H1 (cell line): ENCODE measurements at regions not wholly inside any gene's neighbourhood (a gene's known extent, or its start where the extent isn't known, plus 50 kb on each side); places are given as distances from the start of the nearest gene placed in this dataset.

Experiments
- CTCF ChIA-PET: fragments of 300-600 bp; sonication (Branson Sonifier 250); formaldehyde crosslinking; loops from one replicate; lab custom pipeline; 2021; ENCODE audit not compliant: partially characterized antibody; lab: Charles Lee
- POLR2A ChIA-PET: fragments of 300-600 bp; sonication (Branson Sonifier 250); formaldehyde crosslinking; loops from one replicate; lab custom pipeline; 2021; ENCODE audit warnings: inconsistent platforms; ENCODE audit not compliant: partially characterized antibody; lab: Charles Lee
- DNase-seq, 2 experiments: peaks; one replicate each; pipeline versions ENCODE4 v3.0.0 to v3.0.0-alpha.2; 2010 to 2022; ENCODE audit warnings: low spot score in 2 of 2, low read depth in 1 of 2, mixed read lengths in 1 of 2
- FAIRE-seq: peaks from 2 replicates; lab custom pipeline; 2011; peaks lifted over from hg19 to GRCh38; lab: Jason Lieb, UNC
- H2AFZ ChIP-seq: 2 replicates; pipeline ENCODE4 v1.8.1; 2012; ENCODE audit warnings: low read length, inconsistent platforms
- H2AK5ac ChIP-seq: 2 replicates; pipeline ENCODE4 v1.6.1; 2013; ENCODE audit warnings: low read depth, low read length
- H2BK120ac ChIP-seq: replicated peaks from 2 replicates; pipeline ENCODE3; 2013; ENCODE audit warnings: low read depth, low read length, inconsistent platforms
- H2BK12ac ChIP-seq: 2 replicates; pipeline ENCODE4 v1.6.1; 2013; ENCODE audit warnings: low read depth, low read length
- H2BK15ac ChIP-seq: 2 replicates; pipeline ENCODE4 v1.6.1; 2013; ENCODE audit warnings: low read length
- H2BK20ac ChIP-seq: 2 replicates; pipeline ENCODE4 v1.6.1; 2013; ENCODE audit warnings: low read length
- H2BK5ac ChIP-seq: 2 replicates; pipeline ENCODE4 v1.6.1; 2013; ENCODE audit warnings: low read depth, low read length
- H3K14ac ChIP-seq: 2 replicates; pipeline ENCODE4 v1.6.1; 2013; ENCODE audit warnings: inconsistent platforms; ENCODE audit not compliant: insufficient read length
- H3K18ac ChIP-seq: 2 replicates; pipeline ENCODE4 v1.6.1; 2013; ENCODE audit warnings: low read length; ENCODE audit errors: extremely low read depth
- H3K23ac ChIP-seq: 2 replicates; pipeline ENCODE4 v1.6.1; 2013; ENCODE audit warnings: inconsistent platforms; ENCODE audit not compliant: insufficient read length
- H3K23me2 ChIP-seq: 2 replicates; pipeline ENCODE4 v1.6.1; 2013; ENCODE audit warnings: low read depth, low read length
- H3K27ac ChIP-seq: 2 replicates; pipeline ENCODE4 v1.6.1; 2011; ENCODE audit warnings: low read depth, low read length, inconsistent platforms
- H3K27me3 ChIP-seq, 4 experiments: replicated peaks in 1 of 4; 1 replicate in 1 of 4; 2 replicates in 3 of 4; pipeline versions ENCODE4 v1.6.1 to v1.8.1; 2011 to 2013; ENCODE audit warnings: low read length in 3 of 4, mild to moderate bottlenecking in 3 of 4, inconsistent platforms in 2 of 4, mixed read lengths in 2 of 4, moderate library complexity in 1 of 4; ENCODE audit not compliant: control insufficient read depth in 3 of 4, insufficient read depth in 3 of 4; ENCODE audit errors: extremely low read depth in 1 of 4
- H3K36me3 ChIP-seq, 4 experiments: 2 replicates each; pipeline versions ENCODE4 v1.6.1 to v1.8.1; 2011 to 2013; ENCODE audit warnings: mild to moderate bottlenecking in 4 of 4, low read length in 3 of 4, moderate library complexity in 2 of 4, control low read depth in 1 of 4, inconsistent platforms in 1 of 4; ENCODE audit not compliant: insufficient read depth in 4 of 4, control insufficient read depth in 2 of 4
- H3K4ac ChIP-seq: replicated peaks from 2 replicates; pipeline ENCODE3; 2013; ENCODE audit warnings: low read length, low read depth, mixed read lengths, inconsistent platforms; ENCODE audit not compliant: insufficient read length
- H3K4me1 ChIP-seq, 4 experiments: replicated peaks in 1 of 4; 1 replicate in 1 of 4; 2 replicates in 3 of 4; pipeline versions ENCODE4 v1.6.1 to v1.8.1; 2011 to 2013; ENCODE audit warnings: low read length in 3 of 4, inconsistent platforms in 2 of 4, mixed read lengths in 1 of 4; ENCODE audit not compliant: insufficient read depth in 4 of 4, control insufficient read depth in 3 of 4
- H3K4me2 ChIP-seq, 2 experiments: 2 replicates each; pipeline versions ENCODE4 v1.6.1 to v1.8.1; 2011 to 2013; ENCODE audit warnings: low read depth in 2 of 2, low read length in 2 of 2, control low read depth in 1 of 2, inconsistent platforms in 1 of 2, mild to moderate bottlenecking in 1 of 2; ENCODE audit not compliant: insufficient read depth in 1 of 2
- H3K4me3 ChIP-seq, 4 experiments: fragments of 200-600, 300-600 bp in 1 of 4; sonication (generic), shearing (Covaris generic), sonication (Bioruptor Twin) in 1 of 4; 2 replicates each; pipeline versions ENCODE4 v1.5.1 to v1.8.1; 2011 to 2016; ENCODE audit warnings: low read length in 4 of 4, low read depth in 3 of 4, control low read depth in 2 of 4, inconsistent platforms in 2 of 4, mild to moderate bottlenecking in 2 of 4, mixed read lengths in 1 of 4, moderate library complexity in 1 of 4; ENCODE audit not compliant: insufficient read depth in 2 of 4; ENCODE audit errors: extremely low read depth in 1 of 4
- H3K56ac ChIP-seq: replicated peaks from 2 replicates; pipeline ENCODE3; 2013; ENCODE audit warnings: low read depth, mild to moderate bottlenecking, mixed read lengths, low read length, inconsistent platforms; ENCODE audit not compliant: insufficient read length
- H3K79me1 ChIP-seq: 2 replicates; pipeline ENCODE4 v1.6.1; 2013; ENCODE audit warnings: low read depth, low read length, control low read depth
- H3K79me2 ChIP-seq, 2 experiments: 2 replicates each; pipeline versions ENCODE4 v1.6.1 to v1.8.1; 2012 to 2013; ENCODE audit warnings: low read length in 2 of 2, mild to moderate bottlenecking in 2 of 2, inconsistent platforms in 1 of 2; ENCODE audit not compliant: insufficient read depth in 2 of 2, control insufficient read depth in 1 of 2
- H3K9ac ChIP-seq, 4 experiments: replicated peaks in 1 of 4; 1 replicate in 1 of 4; 2 replicates in 3 of 4; pipeline versions ENCODE4 v1.6.1 to v1.8.1; 2011 to 2013; ENCODE audit warnings: low read depth in 3 of 4, low read length in 3 of 4, control low read depth in 2 of 4, mild to moderate bottlenecking in 2 of 4, moderate library complexity in 2 of 4, inconsistent platforms in 1 of 4; ENCODE audit errors: extremely low read depth in 1 of 4
- H3K9me3 ChIP-seq, 2 experiments: 2 replicates each; pipeline versions ENCODE4 v1.6.1 to v1.8.1; 2012 to 2013; ENCODE audit warnings: mild to moderate bottlenecking in 2 of 2, moderate library complexity in 2 of 2, control low read depth in 1 of 2, inconsistent platforms in 1 of 2, low read depth in 1 of 2, low read length in 1 of 2, mixed read lengths in 1 of 2; ENCODE audit not compliant: insufficient read depth in 2 of 2
- H4K20me1 ChIP-seq, 2 experiments: replicated peaks in 1 of 2; 2 replicates each; pipeline versions ENCODE3 to v1.8.1; 2011 to 2013; ENCODE audit warnings: inconsistent platforms in 2 of 2, low read length in 2 of 2, mild to moderate bottlenecking in 1 of 2; ENCODE audit not compliant: insufficient read depth in 2 of 2, control insufficient read depth in 1 of 2
- H4K5ac ChIP-seq: 2 replicates; pipeline ENCODE4 v1.6.1; 2013; ENCODE audit warnings: low read length, low read depth, mixed read lengths, inconsistent platforms; ENCODE audit not compliant: insufficient read length
- H4K8ac ChIP-seq: 2 replicates; pipeline ENCODE4 v1.8.0; 2013; ENCODE audit warnings: mild to moderate bottlenecking, moderate library complexity, low read length, inconsistent platforms; ENCODE audit not compliant: insufficient read depth; ENCODE audit errors: extremely low read depth
- H4K91ac ChIP-seq: replicated peaks from 2 replicates; pipeline ENCODE3; 2013; ENCODE audit warnings: low read length, mixed read lengths, inconsistent platforms; ENCODE audit not compliant: insufficient read length
- ATF2 ChIP-seq: IDR thresholded peaks from 2 replicates; pipeline ENCODE4 v1.6.1; 2012; ENCODE audit warnings: low read length, inconsistent platforms
- CBX8 ChIP-seq: fragments of 300-800, 300-1000 bp; sonication (generic); IDR thresholded peaks from 2 replicates; pipeline ENCODE4 v1.7.1; 2016; ENCODE audit warnings: low read depth, low read length, borderline replicate concordance
- CREB1 ChIP-seq: IDR thresholded peaks from 2 replicates; pipeline ENCODE4 v1.6.1; 2012; ENCODE audit warnings: inconsistent platforms
- EGR1 ChIP-seq: IDR thresholded peaks from 2 replicates; pipeline ENCODE4 v1.6.1; 2011; ENCODE audit warnings: low read depth, low read length, borderline replicate concordance
- GTF2F1 ChIP-seq: IDR thresholded peaks from 2 replicates; pipeline ENCODE4 v1.6.1; 2012; ENCODE audit warnings: low read depth, low read length, improper control_type of control experiment, borderline replicate concordance
- KDM4A ChIP-seq: IDR thresholded peaks from one replicate; pipeline ENCODE4 v1.7.1; 2012; ENCODE audit warnings: low read depth, mild to moderate bottlenecking, moderate library complexity, low read length, inconsistent platforms; ENCODE audit not compliant: severe bottlenecking
- MAFK ChIP-seq: IDR thresholded peaks from 2 replicates; pipeline ENCODE4 v1.6.1; 2012; ENCODE audit warnings: low read depth, mild to moderate bottlenecking, improper control_type of control experiment, low read length
- NANOG ChIP-seq: IDR thresholded peaks from 2 replicates; pipeline ENCODE4 v1.6.1; 2011; ENCODE audit warnings: low read length, low read depth, mild to moderate bottlenecking, inconsistent platforms; ENCODE audit not compliant: insufficient read depth, poor library complexity, severe bottlenecking
- POLR2A ChIP-seq, 2 experiments: IDR thresholded peaks; 1 replicate in 1 of 2; 2 replicates in 1 of 2; pipeline ENCODE4 v1.6.1; 2011; ENCODE audit warnings: low read depth in 2 of 2, low read length in 2 of 2, mild to moderate bottlenecking in 2 of 2; ENCODE audit errors: control extremely low read depth in 1 of 2
- RBBP5 ChIP-seq: IDR thresholded peaks from 2 replicates; pipeline ENCODE4 v1.7.1; 2012; ENCODE audit warnings: low read depth, mild to moderate bottlenecking, inconsistent platforms, low read length, moderate library complexity, borderline replicate concordance
- RXRA ChIP-seq: IDR thresholded peaks from 2 replicates; pipeline ENCODE4 v1.6.1; 2011; ENCODE audit warnings: low read depth, mild to moderate bottlenecking, low read length, moderate library complexity; ENCODE audit not compliant: insufficient read depth
- SAP30 ChIP-seq: fragments of 300-600 bp; sonication (generic); IDR thresholded peaks from 2 replicates; pipeline ENCODE4 v1.7.1; 2012; ENCODE audit warnings: low read length, moderate library complexity, mild to moderate bottlenecking, inconsistent platforms; ENCODE audit not compliant: insufficient read depth, insufficient replicate concordance
- SP1 ChIP-seq: IDR thresholded peaks from 2 replicates; pipeline ENCODE4 v1.6.1; 2011; ENCODE audit warnings: low read depth, low read length
- SRF ChIP-seq: IDR thresholded peaks from 2 replicates; pipeline ENCODE4 v1.6.1; 2011; ENCODE audit warnings: mild to moderate bottlenecking, low read depth, low read length, moderate library complexity
- WGBS, 2 experiments: shearing (Covaris generic) in 1 of 2; methylation state at CpG; one replicate each; pipeline versions ENCODE4 v1.1.6 to v1.1.7; 2013 to 2015; ENCODE audit warnings: low lambda C conversion rate in 2 of 2, mixed read lengths in 2 of 2, inconsistent platforms in 1 of 2, low coverage in 1 of 2, missing lambda C conversion rate in 1 of 2; ENCODE audit not compliant: insufficient replicate concordance in 2 of 2, insufficient coverage in 1 of 2, insufficient read length in 1 of 2; ENCODE audit errors: extremely low coverage in 1 of 2, missing lambda C conversion rate in 1 of 2; 5-methylcytosine and 5-hydroxymethylcytosine counted together

- DNase-seq (no peak), FAIRE-seq (no peak)
- Histone ChIP-seq H3K14ac (no peak overlapping the region), H3K79me2 (no peaks in the 10 kb centered on the region), H3K23ac (no peak overlapping the region), H3K79me1 (no peaks in the 10 kb centered on the region), H3K4me3 (no peak overlapping the region), H4K20me1 (no peaks in the 10 kb centered on the region), H3K9ac (no peak overlapping the region), H3K27me3 (no peaks in the 10 kb centered on the region), H4K8ac (no peak overlapping the region), H3K4me2 (no peak overlapping the region), H2BK5ac (no peak overlapping the region), H3K9me3 (no peaks in the 10 kb centered on the region), H2BK15ac (no peak overlapping the region), H3K23me2 (no peaks in the 10 kb centered on the region), H3K27ac (no peak overlapping the region), H2BK120ac (no peak overlapping the region), H2AFZ (no peak overlapping the region), H2BK12ac (no peak overlapping the region), H3K18ac (no peak overlapping the region), H4K5ac (no peak overlapping the region), H3K4me1 (no peaks in the 10 kb centered on the region), H2AK5ac (no peak overlapping the region), H2BK20ac (no peak overlapping the region), H4K91ac (no peak overlapping the region), H3K36me3 (no peaks in the 10 kb centered on the region), H3K56ac (no peak overlapping the region), H3K4ac (no peak overlapping the region)
- POLR2A ChIA-PET = no interaction called here
- CTCF ChIA-PET = interaction anchor here (1.0 to 1.5 kb wide), 3 partner anchors 10 to 55 kb away, joined by 3 to 5 read pairs (median 3); no protein-coding TSS in a partner anchor
- 77% methylated on average over 4 of the region's 4 CpGs; no CpG with 5 or more reads in 1 of the 2 experiments for WGBS, 2 experiments
- TF ChIP-seq SAP30 (no peak), ATF2 (no peak), SRF (no peak), KDM4A (no peak), CREB1 (no peak), NANOG (no peak), SP1 (no peak), GTF2F1 (no peak), EGR1 (no peak), CBX8 (no peak), RBBP5 (no peak), RXRA (no peak), MAFK (no peak), POLR2A (IDR thresholded peaks at IDR 0.05; ENCODE audit: control extremely low read depth in 1 of 2, low read depth in 2 of 2, low read length in 2 of 2) (no peak)
Measured at GRCh38 chr18:2486426-2486825, 84.9 kb downstream of the METTL4 start.
